ENCODE measurements at regions not wholly inside any gene's neighbourhood (a gene's known extent, or its start where the extent isn't known, plus 50 kb on each side); places are given as distances from the start of the nearest gene placed in this dataset.

DNA sequence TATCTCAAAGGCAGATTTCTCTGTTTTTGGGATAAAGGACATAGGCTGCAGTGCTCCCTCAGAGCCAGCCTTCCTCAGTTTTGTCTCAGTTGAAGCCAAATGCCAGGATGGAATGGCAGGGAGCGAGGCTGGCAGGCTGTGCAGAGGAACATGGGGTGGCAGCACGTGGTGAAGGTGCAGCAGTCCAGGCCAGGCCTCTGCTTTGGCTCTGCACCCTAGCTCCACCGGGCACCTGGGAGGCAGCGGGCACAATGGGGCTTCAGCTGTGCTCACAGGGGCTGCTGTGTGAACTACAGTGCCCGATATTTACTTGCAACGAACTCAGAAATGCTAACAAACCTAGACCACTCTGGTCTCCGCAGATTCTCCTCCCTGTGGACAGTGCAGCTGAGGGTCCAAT lies 319.6 kb downstream of the ZNF326 start:
- TF ChIP-seq CTCF (IDR thresholded peaks at IDR 0.05; ENCODE audit: low read length), result no peak
- no peak for TF ChIP-seq EZH2 (IDR thresholded peaks at IDR 0.05; ENCODE audit: borderline replicate concordance, low read length)
